Testis (tissue), 2 donors: ENCODE measurements at regions not wholly inside any gene's neighbourhood (a gene's known extent, or its start where the extent isn't known, plus 50 kb on each side); places are given as distances from the start of the nearest gene placed in this dataset.

Source experiments
- DNase-seq: peaks from one replicate; pipeline ENCODE4 v3.0.0-alpha.2; 2019
- H3K27ac ChIP-seq, 2 donors: fragments of 200-600 bp; sonication (generic); one replicate each; pipeline ENCODE4 v1.5.1; 2019
- H3K27me3 ChIP-seq: fragments of 200-600 bp; sonication (generic); one replicate; pipeline ENCODE4 v1.5.1; 2019
- H3K36me3 ChIP-seq: fragments of 200-600 bp; sonication (generic); one replicate; pipeline ENCODE4 v1.5.1; 2017; ENCODE audit warnings: low read depth; ENCODE audit errors: missing control alignments
- H3K4me1 ChIP-seq: fragments of 200-600 bp; sonication (generic); one replicate; pipeline ENCODE4 v1.5.1; 2019
- H3K4me3 ChIP-seq, 2 donors: fragments of 200-600 bp; sonication (generic); one replicate each; pipeline ENCODE4 v1.5.1; 2017 to 2019
- H3K9me3 ChIP-seq: fragments of 200-600 bp; sonication (generic); one replicate; pipeline ENCODE4 v1.5.1; 2017
- POLR2A ChIP-seq: fragments of 450-650 bp; IDR thresholded peaks from one replicate; pipeline ENCODE4 v1.6.1; 2017; ENCODE audit warnings: antibody characterized with exemption, mild to moderate bottlenecking, moderate library complexity
- WGBS, 2 donors: methylation state at CpG; one replicate each; pipeline ENCODE4 v1.1.5; 2018; 5-methylcytosine and 5-hydroxymethylcytosine counted together
- intact Hi-C: fragments of 100-400 bp; cut with DNase I; formaldehyde crosslinking; loops from one replicate; pipeline ENCODE4 v1.15.1; 2023; ENCODE audit warnings: low total_unique reads
- TF ChIP-seq, protein P1 (sequence below), 3 experiments: fragments of 450-650 bp in 2 of 3; fragments of 200-600 bp in 1 of 3; sonication (generic) in 1 of 3; IDR thresholded peaks; one replicate each; pipeline ENCODE4 v1.5.1; 2016 to 2019; ENCODE audit warnings: antibody characterized with exemption in 3 of 3, mild to moderate bottlenecking in 2 of 3, moderate library complexity in 1 of 3

DNA sequence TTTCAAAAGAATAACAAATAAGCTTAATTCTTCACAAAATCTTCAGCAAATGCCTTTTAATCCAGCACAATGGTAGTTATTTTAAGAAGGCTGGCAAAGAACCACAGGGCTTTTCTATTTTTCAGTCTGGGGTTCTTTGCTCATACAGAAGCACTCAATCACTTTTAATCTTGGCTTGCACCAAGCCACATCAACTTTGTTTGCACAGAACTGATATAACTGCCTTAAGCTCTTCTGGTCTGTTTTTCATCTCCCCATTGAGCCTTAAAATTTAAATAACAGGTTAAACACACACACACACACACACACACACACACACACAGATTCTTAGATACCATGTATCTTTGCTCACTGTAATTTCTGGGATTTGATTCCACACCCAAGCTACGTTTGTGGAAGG, 377.0 kb downstream of the GATA3 start:
- H3K4me3 ChIP-seq = no peak overlapping the region
- no peaks in the 10 kb centered on the region for H3K9me3 ChIP-seq
- DNase-seq = no peak
- WGBS, 2 donors = 47 to 89% methylated on average over 1 of the region's 1 CpG
- no peaks in the 10 kb centered on the region for H3K4me1 ChIP-seq
- no peaks in the 10 kb centered on the region for H3K27me3 ChIP-seq
- intact Hi-C loops = no loop called here
- TF ChIP-seq, protein P1, sequence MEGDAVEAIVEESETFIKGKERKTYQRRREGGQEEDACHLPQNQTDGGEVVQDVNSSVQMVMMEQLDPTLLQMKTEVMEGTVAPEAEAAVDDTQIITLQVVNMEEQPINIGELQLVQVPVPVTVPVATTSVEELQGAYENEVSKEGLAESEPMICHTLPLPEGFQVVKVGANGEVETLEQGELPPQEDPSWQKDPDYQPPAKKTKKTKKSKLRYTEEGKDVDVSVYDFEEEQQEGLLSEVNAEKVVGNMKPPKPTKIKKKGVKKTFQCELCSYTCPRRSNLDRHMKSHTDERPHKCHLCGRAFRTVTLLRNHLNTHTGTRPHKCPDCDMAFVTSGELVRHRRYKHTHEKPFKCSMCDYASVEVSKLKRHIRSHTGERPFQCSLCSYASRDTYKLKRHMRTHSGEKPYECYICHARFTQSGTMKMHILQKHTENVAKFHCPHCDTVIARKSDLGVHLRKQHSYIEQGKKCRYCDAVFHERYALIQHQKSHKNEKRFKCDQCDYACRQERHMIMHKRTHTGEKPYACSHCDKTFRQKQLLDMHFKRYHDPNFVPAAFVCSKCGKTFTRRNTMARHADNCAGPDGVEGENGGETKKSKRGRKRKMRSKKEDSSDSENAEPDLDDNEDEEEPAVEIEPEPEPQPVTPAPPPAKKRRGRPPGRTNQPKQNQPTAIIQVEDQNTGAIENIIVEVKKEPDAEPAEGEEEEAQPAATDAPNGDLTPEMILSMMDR (IDR thresholded peaks at IDR 0.05) = no peak
- no peak for TF ChIP-seq POLR2A
- peak overlapping the region in 1 of 2 donors; percentile 50 for H3K27ac ChIP-seq
- no peaks in the 10 kb centered on the region for H3K36me3 ChIP-seq

DNA sequence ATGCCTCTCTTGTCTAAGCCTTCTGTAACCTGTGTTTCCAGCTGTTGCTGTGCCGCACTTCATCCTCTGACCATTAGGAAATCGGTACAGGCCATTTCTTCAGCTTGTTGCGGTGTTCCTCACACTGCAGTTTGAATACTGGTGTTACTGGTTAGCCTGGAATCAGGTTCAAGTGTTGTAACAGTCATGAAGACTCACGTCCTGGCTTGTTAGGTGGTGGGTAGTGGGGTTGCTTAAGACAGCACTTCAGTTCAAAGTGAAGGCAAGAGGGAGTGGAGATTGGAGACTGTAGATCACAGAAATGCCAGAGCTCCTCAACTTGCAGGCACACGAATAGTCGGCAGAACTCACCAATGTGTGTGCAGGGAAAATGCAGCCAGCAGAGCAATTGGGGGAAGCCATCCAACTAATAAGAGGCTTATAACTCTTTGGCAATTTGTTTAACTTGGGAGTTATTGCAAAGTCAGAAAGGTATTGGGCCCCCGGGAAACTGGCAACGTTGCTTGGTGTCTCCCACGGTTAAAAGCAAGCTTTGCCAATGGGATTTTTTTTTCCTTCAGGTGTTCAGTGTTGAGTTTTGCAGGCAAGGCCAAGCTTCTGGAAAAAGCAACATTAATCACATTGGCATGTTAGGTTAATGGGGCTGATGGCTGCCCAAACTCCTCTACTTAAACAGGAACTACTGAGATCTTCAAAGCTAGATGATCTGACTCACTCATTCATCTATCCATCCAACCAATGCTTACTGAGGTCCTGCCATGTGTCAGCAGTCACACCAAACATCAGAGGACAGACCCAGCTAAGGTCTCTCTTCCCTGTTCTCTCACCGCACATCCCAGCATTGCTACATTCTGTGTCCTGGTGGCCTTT, 380.9 kb downstream of the GATA3 start:
- TF ChIP-seq POLR2A = no peak
- Histone ChIP-seq H3K9me3 (no peaks in the 10 kb centered on the region), H3K4me3 (no peak overlapping the region), H3K27me3 (no peaks in the 10 kb centered on the region), H3K4me1 (no peaks in the 10 kb centered on the region), H3K36me3 (no peaks in the 10 kb centered on the region), H3K27ac (no peak overlapping the region)
- WGBS, 2 donors = 57 to 59% methylated on average over 10 of the region's 10 CpGs
- intact Hi-C loops = no loop called here
- no peak for DNase-seq

DNA sequence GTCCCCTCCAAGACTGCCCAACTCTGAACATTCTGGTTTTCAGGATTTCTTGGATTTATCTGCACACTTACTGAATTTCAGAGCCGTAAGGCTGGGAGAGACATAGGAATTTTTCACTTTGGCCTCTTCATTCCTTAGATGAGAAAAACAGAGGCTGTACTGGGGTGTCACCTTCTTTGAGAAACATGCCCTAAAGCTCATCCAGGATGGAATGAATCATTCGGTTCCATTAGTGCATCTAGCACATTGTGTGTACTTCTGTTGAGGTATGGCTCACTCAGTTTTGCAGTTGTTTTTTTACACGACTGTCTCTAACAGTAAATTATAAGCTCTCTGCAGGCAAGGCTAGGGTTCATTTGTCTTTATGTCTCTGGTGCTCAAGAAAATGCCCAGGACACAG, 383.4 kb downstream of the GATA3 start:
- no peaks in the 10 kb centered on the region for H3K36me3 ChIP-seq
- intact Hi-C loops = no loop called here
- no peaks in the 10 kb centered on the region for H3K4me1 ChIP-seq
- no peaks in the 10 kb centered on the region for H3K27me3 ChIP-seq
- no peaks in the 10 kb centered on the region for H3K9me3 ChIP-seq
- no peak overlapping the region for H3K4me3 ChIP-seq
- WGBS, 2 donors = 91 to 92% methylated on average over 3 of the region's 3 CpGs
- H3K27ac ChIP-seq = no peak overlapping the region
- TF ChIP-seq, protein P1 (IDR thresholded peaks at IDR 0.05) = no peak
- no peak for TF ChIP-seq POLR2A
- no peak for DNase-seq

DNA sequence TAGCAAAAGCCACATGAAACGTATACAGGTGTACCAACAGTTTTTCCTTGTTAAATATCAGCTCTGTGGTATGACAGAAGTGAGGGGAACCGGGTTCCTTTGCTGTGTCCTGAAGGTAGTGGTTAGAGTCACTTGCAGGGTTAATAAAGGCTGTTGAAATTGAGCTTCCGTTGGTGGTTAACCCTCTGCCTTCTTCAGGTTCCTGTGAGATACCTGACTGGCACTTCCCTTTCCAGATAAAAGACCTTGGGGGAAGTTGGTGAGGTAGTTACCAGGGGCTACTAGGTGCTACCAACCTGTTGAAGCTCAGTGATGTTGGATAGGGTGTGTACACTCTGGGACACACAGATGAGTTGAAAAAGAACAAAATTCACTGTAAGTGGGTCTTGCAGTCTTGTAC, 384.1 kb downstream of the GATA3 start:
- Histone ChIP-seq H3K4me3 (no peak overlapping the region), H3K27ac (no peak overlapping the region), H3K36me3 (no peaks in the 10 kb centered on the region), H3K4me1 (no peaks in the 10 kb centered on the region), H3K9me3 (no peaks in the 10 kb centered on the region), H3K27me3 (no peaks in the 10 kb centered on the region)
- TF ChIP-seq, protein P1 (IDR thresholded peaks at IDR 0.05) = no peak
- no peak for TF ChIP-seq POLR2A
- WGBS, 2 donors = 70 to 72% methylated on average over 3 of the region's 3 CpGs
- DNase-seq = no peak
- intact Hi-C loops = no loop called here

DNA sequence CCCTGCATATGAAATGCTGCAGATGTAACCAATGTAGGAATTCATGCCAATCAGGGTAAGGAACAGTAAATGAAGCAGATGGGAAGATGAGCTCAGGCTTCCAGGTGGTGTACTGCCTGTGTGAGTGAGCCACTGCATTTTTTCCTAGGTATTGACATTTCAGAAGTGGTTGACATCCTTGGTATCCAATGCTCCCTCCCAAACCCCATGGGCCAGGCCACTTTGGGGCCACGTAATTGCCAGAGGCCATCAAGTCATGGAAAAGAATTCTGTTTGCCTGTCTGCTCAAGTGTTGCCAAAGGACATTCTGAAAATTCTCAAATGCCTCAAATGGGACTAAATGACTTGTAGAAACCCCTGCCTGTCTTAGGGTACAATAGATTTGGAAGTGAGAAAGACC, 384.6 kb downstream of the GATA3 start:
- no peaks in the 10 kb centered on the region for H3K27me3 ChIP-seq
- H3K36me3 ChIP-seq = no peaks in the 10 kb centered on the region
- H3K27ac ChIP-seq = no peak overlapping the region
- WGBS, 2 donors = 63 to 79% methylated on average over 1 of the region's 1 CpG
- no peaks in the 10 kb centered on the region for H3K9me3 ChIP-seq
- intact Hi-C loops = no loop called here
- TF ChIP-seq, protein P1 (IDR thresholded peaks at IDR 0.05) = no peak
- no peak for TF ChIP-seq POLR2A
- no peaks in the 10 kb centered on the region for H3K4me1 ChIP-seq
- no peak overlapping the region for H3K4me3 ChIP-seq
- DNase-seq = no peak
